GM19395 (cell line): ENCODE measurements at regions not wholly inside any gene's neighbourhood (a gene's known extent, or its start where the extent isn't known, plus 50 kb on each side); places are given as distances from the start of the nearest gene placed in this dataset.

ENCODE experiments used
- ATAC-seq: cut with Tn5 transposase; IDR thresholded peaks from one replicate; pipeline ENCODE4 v1.9.1; 2021; ENCODE audit warnings: mild to moderate bottlenecking, moderate library complexity; ENCODE audit not compliant: unreplicated experiment

DNA sequence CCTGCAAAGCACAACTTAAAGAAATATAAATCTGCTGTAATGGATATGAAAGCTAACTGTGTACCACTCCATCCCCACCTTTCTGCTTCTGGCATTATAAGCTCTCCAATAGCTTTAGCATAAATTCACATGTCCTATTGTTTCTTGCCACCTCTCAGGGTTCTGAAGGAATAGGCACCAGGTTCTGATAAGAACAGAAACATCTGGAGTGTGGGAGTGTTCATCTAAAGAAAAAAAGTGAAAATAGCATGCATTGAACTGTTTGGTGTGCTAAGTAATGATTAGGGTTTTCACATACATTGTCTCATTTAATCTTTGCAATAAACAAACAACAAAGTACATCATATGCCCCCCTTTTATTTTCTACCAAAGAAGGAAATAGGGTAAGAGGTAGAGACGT is 72.3 kb downstream of the FAM76B start:
- ATAC-seq = no peak

DNA sequence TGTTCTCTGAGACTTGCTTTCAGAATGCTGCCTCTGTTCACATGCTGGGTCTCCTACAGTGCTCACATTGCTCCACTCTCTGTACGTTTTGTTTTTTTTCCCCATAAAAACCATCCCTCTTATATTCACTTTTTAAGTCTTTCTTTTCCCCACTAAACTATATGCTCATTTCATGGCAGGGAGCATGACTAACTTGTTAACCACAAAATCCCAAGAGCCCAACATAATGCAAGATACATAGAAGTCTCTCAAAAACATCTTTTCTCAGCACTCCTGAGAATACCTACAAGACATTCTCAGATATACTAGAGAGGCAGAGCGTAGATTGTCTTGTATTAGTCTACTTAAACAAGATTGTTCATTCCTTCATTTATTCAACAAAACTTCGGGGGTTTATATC is 73.3 kb downstream of the FAM76B start:
- ATAC-seq = no peak

- ATAC-seq = peak; percentile 71
Observed at GRCh38 chr11:95715777-95716241, 73.8 kb downstream of the FAM76B start.

GRCh38 chr11:95714843-95715776 is 74.5 kb downstream of the FAM76B start:
- peak; percentile 36 for ATAC-seq

- ATAC-seq = no peak
Observed at GRCh38 chr11:95713428-95713827, 76.2 kb downstream of the FAM76B start.

- ATAC-seq = peak; percentile 17
Observed at GRCh38 chr11:95711945-95712221, 77.7 kb downstream of the FAM76B start.

GRCh38 chr11:95711162-95711944 is 78.2 kb downstream of the FAM76B start:
- ATAC-seq = peak; percentile 46

DNA sequence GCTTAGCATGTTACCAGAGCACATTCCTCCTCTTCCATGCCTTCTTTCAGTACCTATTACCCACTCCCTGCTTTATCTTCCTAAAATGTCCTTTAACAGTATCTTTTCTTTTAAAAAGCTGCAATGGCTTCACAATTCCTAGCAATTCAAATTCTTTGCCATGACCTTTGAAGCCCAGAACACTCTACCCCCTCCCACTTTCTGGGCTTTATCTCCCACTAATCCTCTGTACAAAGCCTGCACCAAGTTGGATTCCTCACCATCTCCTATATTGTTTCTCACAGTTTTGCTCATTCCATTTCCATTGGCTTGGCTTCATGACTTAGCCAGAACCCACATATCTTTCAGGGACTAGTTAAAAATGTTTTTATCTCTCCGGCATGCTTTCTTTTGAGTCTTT is 80.9 kb downstream of the FAM76B start:
- no peak for ATAC-seq

GRCh38 chr11:95706974-95707387 is 82.6 kb downstream of the FAM76B start:
- ATAC-seq = no peak

- peak; percentile 87 for ATAC-seq
Observed at GRCh38 chr11:95705485-95706124, 84.0 kb downstream of the FAM76B start.

DNA sequence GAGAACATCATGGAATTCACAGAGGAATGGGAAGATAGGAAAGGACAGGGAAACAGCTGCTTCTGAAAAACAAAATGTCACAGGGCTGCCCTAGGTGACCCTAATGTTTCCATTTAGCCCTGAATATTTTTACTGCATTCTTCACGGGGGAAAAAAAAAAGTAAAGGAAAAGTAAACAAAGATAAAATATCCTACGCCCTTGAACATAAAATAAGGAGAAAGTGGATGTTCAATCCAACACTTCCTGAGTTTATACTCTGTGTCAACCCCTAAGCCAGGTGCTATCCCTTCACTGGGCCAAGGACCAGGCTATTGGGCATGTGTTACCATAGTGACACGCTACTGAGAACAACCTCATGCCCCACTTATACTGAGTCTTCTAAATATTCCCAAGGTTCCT is 84.7 kb downstream of the FAM76B start:
- no peak for ATAC-seq

- ATAC-seq = no peak
Observed at GRCh38 chr11:95703049-95703448, 86.5 kb downstream of the FAM76B start.

GRCh38 chr11:95702526-95702925 is 87.1 kb downstream of the FAM76B start:
- ATAC-seq = no peak

DNA sequence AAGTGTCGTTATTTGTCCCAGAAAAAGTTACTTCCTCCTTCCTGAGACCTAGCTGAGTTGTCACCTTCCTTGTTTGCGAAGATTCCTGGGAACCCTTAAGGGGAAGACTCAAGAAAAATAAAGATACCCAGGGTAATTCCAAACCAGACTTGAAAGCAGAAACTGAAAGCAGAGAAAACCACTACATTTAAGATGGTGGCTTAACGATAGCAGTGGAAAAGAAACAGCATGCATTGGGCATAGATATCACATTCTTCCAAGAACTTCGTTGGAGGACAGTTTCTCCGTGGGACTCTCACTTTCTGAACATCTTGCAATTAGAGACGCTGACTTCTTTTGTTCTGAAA is 89.1 kb downstream of the FAM76B start:
- no peak for ATAC-seq

GRCh38 chr11:95699631-95700470 is 89.7 kb downstream of the FAM76B start:
- ATAC-seq = no peak

DNA sequence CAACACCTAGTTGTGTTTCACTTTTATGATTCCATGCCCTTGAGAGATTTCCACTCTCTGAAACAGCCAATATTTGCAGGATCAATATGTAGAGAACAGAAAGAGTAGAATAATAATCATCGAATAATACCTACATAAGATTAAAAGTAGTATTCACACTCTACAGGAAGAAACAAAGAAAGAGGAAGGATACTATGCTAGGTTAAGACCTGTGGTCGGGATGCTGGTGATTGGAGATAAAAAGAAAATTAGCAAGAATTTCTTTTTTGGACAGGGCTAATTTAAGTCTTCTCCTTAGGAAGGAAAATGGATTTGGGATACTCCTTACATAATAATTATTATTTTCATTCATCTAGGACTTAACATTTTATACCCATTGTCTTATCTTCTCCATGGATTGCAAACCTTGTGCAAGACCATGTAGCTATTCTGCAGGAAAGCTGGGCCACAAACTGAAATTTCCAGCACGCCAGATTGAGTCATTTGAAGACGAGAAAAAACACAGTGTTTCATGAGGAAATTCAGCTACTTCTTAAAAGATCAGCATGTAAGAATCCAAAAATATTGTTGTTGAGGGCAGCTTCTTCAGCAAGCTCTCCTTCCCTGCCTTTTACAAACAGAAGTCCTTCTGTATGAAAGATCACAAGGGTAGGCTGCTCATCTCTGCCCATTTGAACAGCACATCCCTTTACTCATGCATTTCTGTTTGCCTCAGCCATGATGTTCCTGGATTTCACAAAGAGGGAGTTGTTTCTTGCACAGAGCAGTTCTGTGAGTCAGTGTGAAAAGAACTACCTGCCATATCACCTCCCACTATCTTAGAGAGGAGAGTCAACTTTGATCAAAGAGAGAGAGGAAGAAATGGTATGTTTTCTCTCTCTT is 90.7 kb downstream of the FAM76B start:
- no peak for ATAC-seq

GRCh38 chr11:95697614-95698408 is 91.8 kb downstream of the FAM76B start:
- ATAC-seq = no peak

GRCh38 chr11:95695181-95695580 is 94.4 kb downstream of the FAM76B start:
- no peak for ATAC-seq

GRCh38 chr11:95693298-95693697 is 96.3 kb downstream of the FAM76B start:
- no peak for ATAC-seq
